Astrocyte of the cerebellum (primary cell): ENCODE measurements at regions not wholly inside any gene's neighbourhood (a gene's known extent, or its start where the extent isn't known, plus 50 kb on each side); places are given as distances from the start of the nearest gene placed in this dataset.

Source experiments
- DNase-seq: peaks from one replicate; pipeline ENCODE4 v3.0.0-alpha.2; 2011; ENCODE audit warnings: low read depth
- H3K4me3 ChIP-seq: 2 replicates; pipeline ENCODE4 v1.5.1; 2011; ENCODE audit warnings: mild to moderate bottlenecking, low read depth, low read length, moderate library complexity
- CTCF ChIP-seq: IDR thresholded peaks from 2 replicates; pipeline ENCODE4 v1.5.1; 2012; ENCODE audit warnings: low read length, low read depth, moderate library complexity, mild to moderate bottlenecking; ENCODE audit errors: missing control alignments
- in situ Hi-C: cut with HindIII; loops from 2 replicates; pipeline ENCODE4 v1.10.0; 2017; ENCODE audit warnings: low sequenced_read_pairs

DNA sequence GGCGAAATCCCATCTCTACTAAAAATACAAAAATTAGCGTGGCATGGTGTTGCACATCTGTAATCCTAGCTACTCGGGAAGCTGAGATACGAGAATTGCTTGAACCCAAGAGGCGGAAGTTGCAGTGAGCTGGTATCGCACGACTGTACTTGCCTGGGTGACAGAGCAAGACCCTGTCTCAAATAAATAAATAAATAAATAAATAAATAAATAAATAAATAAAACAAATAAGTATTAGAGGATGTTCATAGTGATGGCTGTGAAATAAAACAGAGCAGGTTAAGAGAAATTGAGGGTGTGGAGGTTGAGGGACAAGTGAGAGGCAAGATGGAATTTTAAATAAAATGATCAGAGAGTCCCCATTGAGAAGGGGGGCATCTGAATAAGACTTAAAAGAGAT, 124.7 kb upstream of the DST start:
- TF ChIP-seq CTCF, result no peak
- in situ Hi-C loops, result no loop called here
- DNase-seq, result no peak
- H3K4me3 ChIP-seq, result no peak overlapping the region

- DNase-seq, result no peak
- no peak for TF ChIP-seq CTCF
- H3K4me3 ChIP-seq, result no peak overlapping the region
- in situ Hi-C loops, result no loop called here
Measured at GRCh38 chr6:56766806-56767178, 124.1 kb upstream of the DST start.

DNA sequence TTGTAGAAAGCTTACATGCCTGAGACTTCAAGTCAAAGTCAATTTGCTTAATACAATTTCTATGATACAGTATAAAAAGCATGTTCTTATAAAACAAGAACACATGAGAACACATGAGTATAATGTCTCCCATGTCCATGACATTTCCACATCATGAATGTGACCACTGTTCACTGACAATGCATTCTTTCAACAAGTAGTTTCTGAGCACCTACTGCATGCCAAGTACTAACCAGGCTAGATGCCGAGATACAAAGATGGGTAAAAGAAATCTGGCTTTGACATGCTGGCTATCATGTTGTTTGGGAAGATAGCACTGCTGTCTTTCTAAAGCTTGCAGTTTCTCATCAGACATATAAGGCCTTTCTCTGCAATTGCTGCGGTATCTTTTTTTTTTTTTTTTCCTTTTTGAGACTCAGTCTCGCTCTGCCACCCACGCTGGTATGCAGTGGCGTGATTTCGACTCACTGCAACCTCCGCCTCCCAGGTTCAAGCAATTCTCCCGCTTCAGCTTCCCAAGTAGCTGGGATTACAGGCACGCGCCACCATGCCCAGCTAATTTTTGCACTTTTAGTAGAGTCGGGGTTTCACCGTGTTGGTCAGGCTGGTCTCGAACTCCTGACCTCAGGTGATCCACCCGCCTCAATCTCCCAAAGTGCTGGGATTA, 123.6 kb upstream of the DST start:
- no peak for TF ChIP-seq CTCF
- H3K4me3 ChIP-seq, result no peak overlapping the region
- no peak for DNase-seq
- in situ Hi-C loops, result no loop called here

DNA sequence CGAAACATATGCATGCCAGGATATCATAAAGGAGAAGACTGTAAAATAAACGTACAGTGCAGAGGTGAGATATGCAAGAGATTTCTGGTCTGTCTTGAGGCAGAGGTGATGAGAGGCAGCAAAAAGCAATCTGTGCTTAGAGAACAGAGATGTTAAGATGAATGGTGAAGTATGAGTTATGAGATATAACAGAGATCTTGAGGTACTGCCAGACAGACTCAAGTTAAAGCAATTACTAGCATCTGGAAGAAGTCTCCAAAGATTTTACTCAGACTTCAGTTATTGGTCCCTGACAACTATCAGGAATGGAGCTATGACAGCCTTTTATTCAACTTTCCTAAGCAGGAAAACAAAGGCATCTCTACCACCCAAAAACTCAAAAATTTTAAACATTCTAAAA, 122.8 kb upstream of the DST start:
- no peak overlapping the region for H3K4me3 ChIP-seq
- TF ChIP-seq CTCF, result no peak
- in situ Hi-C loops, result no loop called here
- DNase-seq, result no peak

DNA sequence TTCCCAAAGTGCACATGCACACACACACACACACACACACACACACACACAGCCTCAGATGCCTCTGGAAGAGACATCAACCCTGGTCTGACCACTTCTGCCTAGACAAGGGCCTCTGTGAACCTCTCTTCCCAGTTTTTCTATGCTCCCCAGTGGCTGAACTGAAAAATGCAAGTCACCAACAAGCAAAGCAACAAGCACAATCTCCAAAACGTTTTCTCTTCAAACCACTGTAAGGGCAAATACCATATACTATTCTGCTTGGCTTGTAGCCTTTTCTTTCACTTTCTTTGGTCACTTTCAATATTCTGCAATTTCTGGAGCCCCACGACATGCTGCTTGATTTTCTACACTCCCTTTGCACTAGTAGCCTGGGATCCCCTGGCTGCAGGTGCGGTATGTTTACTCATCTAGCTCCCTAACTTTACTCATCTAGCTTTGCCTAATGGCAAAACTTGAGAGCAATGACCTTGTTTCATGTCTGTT, 121.4 kb upstream of the DST start:
- TF ChIP-seq CTCF, result peak; percentile 51
- no peak overlapping the region for H3K4me3 ChIP-seq
- in situ Hi-C loops, result no loop called here
- DNase-seq, result no peak

- in situ Hi-C loops, result no loop called here
- no peak for TF ChIP-seq CTCF
Measured at GRCh38 chr6:56761651-56762050, 119.0 kb upstream of the DST start.

More at GRCh38 chr6:56761651-56762050, 119.0 kb upstream of the DST start:
- no peak for DNase-seq
- no peak overlapping the region for H3K4me3 ChIP-seq
